SU-DHL-6 (cell line): ENCODE measurements at regions not wholly inside any gene's neighbourhood (a gene's known extent, or its start where the extent isn't known, plus 50 kb on each side); places are given as distances from the start of the nearest gene placed in this dataset.

Source experiments
- CTCF ChIP-seq: fragments of 200-600 bp; sonication (generic); IDR thresholded peaks from one replicate; pipeline ENCODE4 v1.5.1; 2017; ENCODE audit warnings: antibody characterized with exemption, mild to moderate bottlenecking, low read length, moderate library complexity; ENCODE audit not compliant: insufficient read depth, poor library complexity, severe bottlenecking
- EZH2phosphoT487 ChIP-seq: fragments of 200-600 bp; sonication (generic), shearing (Covaris generic); conservative IDR thresholded peaks from 2 replicates; pipeline ENCODE4 v1.6.1; 2018; ENCODE audit warnings: mild to moderate bottlenecking, antibody characterized with exemption, low read length, moderate library complexity, mixed read lengths

- TF ChIP-seq CTCF: no peak
- TF ChIP-seq EZH2phosphoT487: no peak
Measured at GRCh38 chr16:51550800-51551347, 399.8 kb upstream of the SALL1 start.
